ENCODE measurements at regions not wholly inside any gene's neighbourhood (a gene's known extent, or its start where the extent isn't known, plus 50 kb on each side); places are given as distances from the start of the nearest gene placed in this dataset.
A peak's percentile ranks its signal among the peaks of the same experiment; 100 is the strongest.
"Not testable (repeated sequence)": the region's sequence is repeated elsewhere in the genome, so short reads cannot be mapped to it uniquely, and the experiment has no call there.

- DNase-seq (ENCODE audit: low read depth, low spot score): no peak
Observed at GRCh38 chrX:85808217-85808616, 239.1 kb downstream of the CHM start.

- not testable (repeated sequence) for DNase-seq (ENCODE audit: low read depth, low spot score)
Observed at GRCh38 chrX:85772391-85772790, 275.0 kb downstream of the CHM start.

GRCh38 chrX:85765651-85766050 is 281.7 kb downstream of the CHM start:
- DNase-seq (ENCODE audit: low read depth, low spot score): no peak

GRCh38 chrX:85723025-85723424 is 324.3 kb downstream of the CHM start:
- DNase-seq (ENCODE audit: low read depth, low spot score): not testable (repeated sequence)

GRCh38 chrX:85703233-85703632 is 323.8 kb upstream of the POF1B start:
- DNase-seq (ENCODE audit: low read depth, low spot score): not testable (repeated sequence)

GRCh38 chrX:85698921-85699320 is 319.5 kb upstream of the POF1B start:
- peak; percentile 1 for DNase-seq (ENCODE audit: low read depth, low spot score)

GRCh38 chrX:85685843-85686242 is 306.4 kb upstream of the POF1B start:
- no peak for DNase-seq (ENCODE audit: low read depth, low spot score)

GRCh38 chrX:85666471-85666870 is 287.0 kb upstream of the POF1B start:
- DNase-seq (ENCODE audit: low read depth, low spot score): no peak

- DNase-seq (ENCODE audit: low read depth, low spot score): not testable (repeated sequence)
Observed at GRCh38 chrX:85663970-85664369, 284.5 kb upstream of the POF1B start.

GRCh38 chrX:85630901-85631300 is 251.4 kb upstream of the POF1B start:
- no peak for DNase-seq (ENCODE audit: low read depth, low spot score)

- DNase-seq (ENCODE audit: low read depth, low spot score): no peak
Observed at GRCh38 chrX:85627363-85627762, 247.9 kb upstream of the POF1B start.

GRCh38 chrX:85622635-85623034 is 243.2 kb upstream of the POF1B start:
- no peak for DNase-seq (ENCODE audit: low read depth, low spot score)

- no peak for DNase-seq (ENCODE audit: low read depth, low spot score)
Observed at GRCh38 chrX:85620466-85620865, 241.0 kb upstream of the POF1B start.

- DNase-seq (ENCODE audit: low read depth, low spot score): no peak
Observed at GRCh38 chrX:85619962-85620361, 240.5 kb upstream of the POF1B start.

GRCh38 chrX:85611926-85612325 is 232.5 kb upstream of the POF1B start:
- DNase-seq (ENCODE audit: low read depth, low spot score): no peak

GRCh38 chrX:85592980-85593379 is 213.5 kb upstream of the POF1B start:
- no peak for DNase-seq (ENCODE audit: low read depth, low spot score)

- DNase-seq (ENCODE audit: low read depth, low spot score): no peak
Observed at GRCh38 chrX:85591536-85591935, 212.1 kb upstream of the POF1B start.

- DNase-seq (ENCODE audit: low read depth, low spot score): no peak
Observed at GRCh38 chrX:85590638-85591037, 211.2 kb upstream of the POF1B start.

GRCh38 chrX:85573801-85574200 is 194.3 kb upstream of the POF1B start:
- no peak for DNase-seq (ENCODE audit: low read depth, low spot score)

- no peak for DNase-seq (ENCODE audit: low read depth, low spot score)
Observed at GRCh38 chrX:85570496-85570895, 191.0 kb upstream of the POF1B start.

- no peak for DNase-seq (ENCODE audit: low read depth, low spot score)
Observed at GRCh38 chrX:85569686-85570085, 190.2 kb upstream of the POF1B start.

- DNase-seq (ENCODE audit: low read depth, low spot score): no peak
Observed at GRCh38 chrX:85569096-85569495, 189.6 kb upstream of the POF1B start.

GRCh38 chrX:85561231-85561630 is 181.8 kb upstream of the POF1B start:
- DNase-seq (ENCODE audit: low read depth, low spot score): no peak

GRCh38 chrX:85544609-85545008 is 165.1 kb upstream of the POF1B start:
- no peak for DNase-seq (ENCODE audit: low read depth, low spot score)

GRCh38 chrX:85543866-85544265 is 164.4 kb upstream of the POF1B start:
- DNase-seq (ENCODE audit: low read depth, low spot score): no peak
